ENCODE measurements at regions not wholly inside any gene's neighbourhood (a gene's known extent, or its start where the extent isn't known, plus 50 kb on each side); places are given as distances from the start of the nearest gene placed in this dataset.

DNA sequence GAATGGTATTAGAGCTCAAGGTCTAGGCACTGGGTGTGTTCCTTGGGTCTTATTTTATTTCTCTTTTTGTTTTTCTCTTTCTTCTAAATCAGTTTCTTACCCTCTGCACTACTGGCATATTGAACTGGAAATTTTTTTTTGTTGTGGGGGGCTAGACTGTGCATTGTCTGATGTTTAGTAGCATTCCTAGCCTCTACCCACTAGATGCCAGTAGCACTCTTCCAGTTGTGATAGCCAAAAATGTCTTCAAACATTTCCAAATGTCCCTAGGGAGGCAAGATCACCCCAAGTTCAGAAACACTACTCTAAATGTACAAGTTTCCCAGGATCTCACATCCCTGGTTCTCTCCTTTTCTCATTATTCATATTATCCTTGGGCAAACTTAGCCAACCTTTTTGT, 69.8 kb upstream of the AMOT start:
- no peaks in the 10 kb centered on the region for H3K9me3 ChIP-seq (ENCODE audit: low read length)
- DNase-seq (ENCODE audit: low spot score), result no peak
- no peak overlapping the region for H2AFZ ChIP-seq (ENCODE audit: low read length)
- no peaks in the 10 kb centered on the region for H3K4me1 ChIP-seq (ENCODE audit: insufficient read depth, low read length)
- H3K9ac ChIP-seq (ENCODE audit: insufficient read depth, low read depth, low read length), result no peak overlapping the region
- in situ Hi-C loops (cut with HindIII; ENCODE audit: extremely low pct_ligation_motif_present, low pct_unique_long_range_greater_than_20kb), result no loop called here
- no peaks in the 10 kb centered on the region for H3K27me3 ChIP-seq (ENCODE audit: control insufficient read depth in 1 of 2, insufficient read depth in 2 of 2, low read length in 2 of 2)
- no peaks in the 10 kb centered on the region for H4K20me1 ChIP-seq (ENCODE audit: insufficient read depth, low read length)
- no peak for FAIRE-seq
- H3K4me3 ChIP-seq (replicated peaks in 1 of 3; ENCODE audit: insufficient read depth in 1 of 3, low read depth in 2 of 3, low read length in 3 of 3), result no peak overlapping the region
- no peak overlapping the region for H3K4me2 ChIP-seq (ENCODE audit: low read depth, low read length)
- H3K27ac ChIP-seq (ENCODE audit: extremely low read length, insufficient read depth, low read length), result no peak overlapping the region
- no peaks in the 10 kb centered on the region for H3K36me3 ChIP-seq (replicated peaks in 1 of 2; ENCODE audit: control insufficient read depth in 1 of 2, insufficient read depth in 2 of 2, low read length in 2 of 2)
- intact Hi-C loops (cut with micrococcal nuclease; ENCODE audit: unreplicated experiment), result no loop called here
- BruUV-seq (replicated peaks), result no TSS peak
- no peak for ATAC-seq
- H3K79me2 ChIP-seq (ENCODE audit: insufficient read depth, low read length), result no peaks in the 10 kb centered on the region
- ChIA-PET POLR2A (no interaction called here), CTCF (ENCODE audit: low intra/inter-chr PET ratio, low total read pairs) (no interaction called here)
- TF ChIP-seq, protein P1, sequence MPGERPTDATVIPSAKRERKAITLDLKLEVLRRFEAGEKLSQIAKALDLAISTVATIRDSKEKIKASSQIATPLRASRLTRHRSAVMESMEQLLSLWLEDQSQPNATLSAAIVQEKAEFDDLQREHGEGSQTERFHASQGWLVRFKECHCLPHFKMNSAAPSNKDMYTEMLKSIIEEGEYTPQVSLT (CRISPR knock-in tag; IDR thresholded peaks at IDR 0.05; ENCODE audit: borderline replicate concordance, low read depth), result no peak
- TF ChIP-seq HDAC6 (IDR thresholded peaks at IDR 0.05; ENCODE audit: low read depth, low read length), result no peak
- no peak for TF ChIP-seq RAD51 (IDR thresholded peaks at IDR 0.05; ENCODE audit: borderline replicate concordance)
- TF ChIP-seq ZNF292 (CRISPR knock-in tag; IDR thresholded peaks at IDR 0.05; ENCODE audit: borderline replicate concordance, low read depth), result no peak
- no peak for TF ChIP-seq MIXL1 (CRISPR knock-in tag; IDR thresholded peaks at IDR 0.05)
- no peak for TF ChIP-seq NCOA5 (CRISPR knock-in tag; IDR thresholded peaks at IDR 0.05)
- TF ChIP-seq KLF12 (CRISPR knock-in tag; IDR thresholded peaks at IDR 0.05; ENCODE audit: borderline replicate concordance), result no peak
- TF ChIP-seq, protein P2, sequence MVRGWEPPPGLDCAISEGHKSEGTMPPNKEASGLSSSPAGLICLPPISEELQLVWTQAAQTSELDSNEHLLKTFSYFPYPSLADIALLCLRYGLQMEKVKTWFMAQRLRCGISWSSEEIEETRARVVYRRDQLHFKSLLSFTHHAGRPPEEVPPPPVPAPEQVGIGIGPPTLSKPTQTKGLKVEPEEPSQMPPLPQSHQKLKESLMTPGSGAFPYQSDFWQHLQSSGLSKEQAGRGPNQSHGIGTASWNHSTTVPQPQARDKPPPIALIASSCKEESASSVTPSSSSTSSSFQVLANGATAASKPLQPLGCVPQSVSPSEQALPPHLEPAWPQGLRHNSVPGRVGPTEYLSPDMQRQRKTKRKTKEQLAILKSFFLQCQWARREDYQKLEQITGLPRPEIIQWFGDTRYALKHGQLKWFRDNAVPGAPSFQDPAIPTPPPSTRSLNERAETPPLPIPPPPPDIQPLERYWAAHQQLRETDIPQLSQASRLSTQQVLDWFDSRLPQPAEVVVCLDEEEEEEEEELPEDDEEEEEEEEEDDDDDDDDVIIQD (CRISPR knock-in tag; IDR thresholded peaks at IDR 0.05; ENCODE audit: low read depth), result no peak
- TF ChIP-seq ZNF431 (CRISPR knock-in tag; IDR thresholded peaks at IDR 0.05; ENCODE audit: borderline replicate concordance, low read depth), result no peak
